GM18867 (cell line): ENCODE measurements at regions not wholly inside any gene's neighbourhood (a gene's known extent, or its start where the extent isn't known, plus 50 kb on each side); places are given as distances from the start of the nearest gene placed in this dataset.
"Not testable (repeated sequence)": the region's sequence is repeated elsewhere in the genome, so short reads cannot be mapped to it uniquely, and the experiment has no call there.

Source experiments
- ATAC-seq: cut with Tn5 transposase; IDR thresholded peaks from one replicate; pipeline ENCODE4 v1.9.1; 2021; ENCODE audit warnings: mild to moderate bottlenecking, moderate library complexity; ENCODE audit not compliant: unreplicated experiment

- no peak for ATAC-seq
Measured at GRCh38 chr3:56927855-56928254, 126.1 kb upstream of the ARHGEF3 start.

GRCh38 chr3:56926947-56927282 is 125.2 kb upstream of the ARHGEF3 start:
- no peak for ATAC-seq

- ATAC-seq: no peak
Measured at GRCh38 chr3:56926243-56926946, 124.6 kb upstream of the ARHGEF3 start.

DNA sequence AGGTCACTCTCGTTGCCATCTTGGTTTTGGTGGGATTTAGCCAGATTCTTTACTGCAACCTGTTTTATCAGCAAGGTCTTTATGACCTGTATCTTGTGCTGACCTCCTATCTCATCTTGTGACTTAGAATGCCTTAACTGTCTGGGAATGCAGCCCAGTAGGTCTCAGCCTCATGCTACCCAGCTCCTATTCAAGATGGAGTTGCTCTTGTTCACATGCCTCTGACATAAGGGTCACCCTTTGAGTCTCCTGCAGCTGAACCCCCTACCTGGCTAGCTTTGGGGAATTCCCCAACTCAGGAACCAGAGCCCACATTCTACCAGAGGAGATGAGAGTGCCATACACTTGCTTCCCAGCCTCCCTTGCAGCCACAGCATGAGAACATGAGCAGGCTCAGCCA is 123.0 kb upstream of the ARHGEF3 start:
- ATAC-seq: not testable (repeated sequence)

GRCh38 chr3:56923526-56924224 is 121.9 kb upstream of the ARHGEF3 start:
- no peak for ATAC-seq

DNA sequence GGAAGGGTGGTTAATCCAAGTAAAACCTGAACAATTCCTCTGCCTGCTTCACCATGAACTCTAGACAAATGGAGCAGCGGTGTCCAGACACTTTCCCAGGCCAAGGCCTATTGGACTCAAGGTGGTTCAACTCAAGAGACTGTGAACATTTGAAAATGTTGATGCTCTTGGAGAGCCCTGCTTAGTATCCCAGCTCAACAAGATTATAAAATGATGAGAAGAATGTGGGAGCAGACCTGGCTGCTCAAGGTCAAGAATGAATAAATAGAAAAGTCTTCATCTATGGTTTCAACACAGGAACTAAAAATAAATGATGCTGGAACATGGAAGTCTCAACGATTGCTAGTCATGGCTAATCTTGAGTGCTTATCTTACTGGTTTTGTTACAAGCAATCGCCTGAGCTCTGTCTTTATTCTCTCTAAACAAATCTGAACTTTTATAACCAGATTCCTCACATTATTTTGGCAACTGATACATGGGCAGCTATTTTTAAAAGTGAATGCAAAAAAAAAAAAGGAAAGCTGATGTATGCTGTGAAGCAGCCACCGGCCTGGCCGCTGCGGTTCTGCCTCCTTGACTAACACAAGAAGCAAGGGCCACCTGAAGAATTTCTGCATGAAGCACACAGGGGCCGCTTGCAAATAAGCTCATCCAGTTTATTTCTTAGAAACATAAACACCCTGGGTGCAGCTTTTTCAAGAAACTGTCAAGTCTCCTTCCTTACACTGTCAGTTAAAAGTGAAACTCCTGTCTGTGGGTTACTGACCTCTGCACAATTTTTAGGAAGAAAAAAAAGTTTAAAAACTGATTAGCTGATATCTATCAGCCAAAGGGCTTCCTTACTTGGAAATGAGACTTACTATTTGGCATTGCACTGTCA is 120.1 kb upstream of the ARHGEF3 start:
- peak; percentile 30 for ATAC-seq

- ATAC-seq: no peak
Measured at GRCh38 chr3:56919797-56920195, 118.0 kb upstream of the ARHGEF3 start.

DNA sequence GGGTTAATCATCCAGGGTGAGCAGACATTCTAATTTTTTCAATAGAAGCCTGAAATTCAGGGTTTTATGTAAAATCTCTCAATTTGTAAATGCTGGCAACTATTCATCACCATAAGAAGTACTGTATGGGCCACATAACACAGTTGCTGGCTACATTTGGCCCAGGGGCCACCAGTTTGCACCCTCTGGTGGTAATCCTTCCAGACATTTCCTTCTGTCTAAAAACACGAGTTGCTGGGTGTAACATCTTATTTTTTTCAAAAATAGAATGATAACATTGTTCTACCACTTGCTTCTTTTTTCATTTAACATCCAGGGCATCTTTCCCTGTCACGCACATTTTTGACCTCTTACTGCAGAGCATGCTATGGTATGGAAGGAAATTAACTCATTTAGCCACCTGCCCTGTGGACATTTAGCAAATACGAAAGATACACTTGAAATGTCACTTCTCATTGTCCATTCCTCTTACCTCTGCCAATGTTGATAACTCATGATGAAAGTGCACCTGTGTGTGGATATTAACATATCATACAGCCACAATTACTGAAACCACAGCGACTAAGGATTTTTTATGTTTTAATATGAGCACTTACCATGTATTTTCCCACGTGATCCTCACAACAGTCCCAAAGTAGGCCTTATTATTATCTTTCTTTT is 117.5 kb upstream of the ARHGEF3 start:
- ATAC-seq: no peak

- peak; percentile 41 for ATAC-seq
Measured at GRCh38 chr3:56918111-56918568, 116.4 kb upstream of the ARHGEF3 start.

- peak; percentile 67 for ATAC-seq
Measured at GRCh38 chr3:56917361-56918110, 115.8 kb upstream of the ARHGEF3 start.

- ATAC-seq: peak; percentile 9
Measured at GRCh38 chr3:56916716-56917360, 115.1 kb upstream of the ARHGEF3 start.

- ATAC-seq: peak; percentile 55
Measured at GRCh38 chr3:56915966-56916586, 114.3 kb upstream of the ARHGEF3 start.

DNA sequence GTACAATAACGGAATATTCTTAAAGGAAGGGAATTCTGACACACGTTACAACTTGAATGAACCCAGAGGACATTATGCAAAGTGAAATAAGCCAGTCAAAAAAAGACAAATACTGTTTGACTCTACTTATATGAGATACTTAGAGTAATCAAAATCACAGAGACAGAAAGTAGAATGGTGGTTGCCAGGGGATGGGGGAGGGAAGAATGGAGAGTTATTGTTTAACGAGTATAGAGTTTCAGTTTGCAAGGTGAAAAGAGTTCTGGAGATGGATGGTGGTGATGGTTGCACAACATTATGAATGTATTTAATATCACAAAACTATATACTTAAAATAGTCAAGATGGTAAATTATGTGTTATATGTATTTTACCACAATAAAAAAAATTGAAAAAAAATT is 112.9 kb upstream of the ARHGEF3 start:
- no peak for ATAC-seq

DNA sequence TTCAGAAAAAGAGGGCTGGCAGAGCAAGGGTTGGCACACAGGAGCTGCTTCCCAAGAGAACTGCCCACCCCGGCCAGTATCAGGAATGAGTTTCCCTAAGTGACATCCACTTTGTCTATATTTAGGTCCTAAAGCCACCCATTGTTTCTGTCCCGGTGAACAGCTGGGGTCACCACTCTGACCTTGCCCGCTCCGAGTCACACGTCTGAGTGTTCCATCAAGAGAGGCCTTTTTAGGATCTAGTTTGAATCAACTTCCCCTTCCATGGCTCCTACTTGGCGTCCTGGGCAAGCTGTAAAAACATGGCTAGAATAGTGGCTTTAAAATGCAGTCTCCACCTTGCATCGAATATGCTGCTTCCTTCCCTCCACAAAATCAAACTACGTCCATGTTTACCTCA is 109.6 kb upstream of the ARHGEF3 start:
- no peak for ATAC-seq

GRCh38 chr3:56909349-56909748 is 107.6 kb upstream of the ARHGEF3 start:
- ATAC-seq: no peak

- ATAC-seq: no peak
Measured at GRCh38 chr3:56908004-56908403, 106.3 kb upstream of the ARHGEF3 start.

GRCh38 chr3:56904552-56905215 is 102.9 kb upstream of the ARHGEF3 start:
- ATAC-seq: no peak

DNA sequence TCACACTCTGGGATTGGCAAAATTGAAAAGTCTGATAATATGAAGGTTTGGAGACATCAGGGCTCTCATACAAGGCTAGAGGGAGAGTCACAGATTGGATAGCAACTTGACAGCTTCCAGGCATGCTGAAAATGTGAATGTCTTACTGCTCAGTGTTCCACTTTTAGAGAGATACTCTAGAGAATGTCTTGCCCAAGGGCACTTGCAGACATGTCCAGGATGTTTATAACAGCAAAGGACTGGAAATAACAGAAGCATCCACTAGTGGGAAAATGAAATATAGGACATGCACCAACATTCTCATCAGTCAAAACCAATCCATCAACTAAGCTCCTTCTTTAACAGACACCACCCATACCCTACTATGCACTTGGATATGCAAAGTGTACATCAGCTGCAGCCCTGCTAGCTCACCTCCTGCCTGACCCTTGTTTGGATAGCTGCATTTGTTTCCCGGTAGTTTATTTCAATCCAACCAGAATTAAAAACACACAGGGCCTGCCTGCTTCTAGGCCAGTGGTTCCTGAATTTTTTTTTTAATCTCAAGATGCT is 101.6 kb upstream of the ARHGEF3 start:
- no peak for ATAC-seq
